Activated CD4-positive, alpha-beta T cell treated with anti-CD3 and anti-CD28 coated beads, Interleukin-2, amount 50 U/mL, for 4 hours (primary cell): ENCODE measurements at regions not wholly inside any gene's neighbourhood (a gene's known extent, or its start where the extent isn't known, plus 50 kb on each side); places are given as distances from the start of the nearest gene placed in this dataset.

ENCODE experiments used
- DNase-seq, 2 experiments: peaks; one replicate each; pipeline ENCODE4 v3.0.0-alpha.2; 2020

DNA sequence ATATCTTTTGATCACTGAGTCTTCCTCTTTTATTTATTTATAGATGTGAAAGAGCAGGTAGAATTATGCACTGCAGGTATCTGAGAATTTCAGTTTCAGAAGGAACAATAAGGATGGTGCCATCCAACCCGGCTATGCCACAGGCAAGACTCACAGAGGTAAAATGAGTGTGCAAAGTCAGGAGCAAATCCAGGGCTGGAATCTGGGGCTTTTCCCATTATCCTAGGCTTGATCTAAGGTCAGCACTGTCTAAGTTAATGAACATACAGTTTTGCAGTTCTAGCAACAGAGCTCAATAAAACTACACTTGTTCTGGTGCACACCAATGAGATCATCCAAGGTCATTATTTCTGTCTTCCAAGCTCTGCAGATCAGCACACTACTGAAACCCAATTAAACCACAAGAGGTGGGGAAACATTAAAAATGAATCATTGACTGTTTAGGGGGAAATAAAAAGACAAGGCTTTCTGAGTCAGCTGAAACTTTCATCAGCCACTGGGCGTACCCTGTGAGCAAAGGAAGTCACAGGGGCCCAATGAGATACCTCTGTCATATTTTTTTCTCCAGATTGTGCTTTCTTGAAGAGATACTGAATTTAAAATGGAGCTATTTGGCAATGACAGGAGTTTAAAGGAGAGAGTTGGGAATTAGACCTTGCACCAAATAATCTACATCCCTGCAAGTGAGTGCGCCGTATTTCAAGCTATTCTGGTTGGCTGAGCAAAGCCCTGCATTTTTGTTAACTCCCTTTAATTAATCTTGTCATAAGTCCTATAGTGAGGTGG, 662.2 kb upstream of the ZNF608 start:
- no peak for DNase-seq

DNA sequence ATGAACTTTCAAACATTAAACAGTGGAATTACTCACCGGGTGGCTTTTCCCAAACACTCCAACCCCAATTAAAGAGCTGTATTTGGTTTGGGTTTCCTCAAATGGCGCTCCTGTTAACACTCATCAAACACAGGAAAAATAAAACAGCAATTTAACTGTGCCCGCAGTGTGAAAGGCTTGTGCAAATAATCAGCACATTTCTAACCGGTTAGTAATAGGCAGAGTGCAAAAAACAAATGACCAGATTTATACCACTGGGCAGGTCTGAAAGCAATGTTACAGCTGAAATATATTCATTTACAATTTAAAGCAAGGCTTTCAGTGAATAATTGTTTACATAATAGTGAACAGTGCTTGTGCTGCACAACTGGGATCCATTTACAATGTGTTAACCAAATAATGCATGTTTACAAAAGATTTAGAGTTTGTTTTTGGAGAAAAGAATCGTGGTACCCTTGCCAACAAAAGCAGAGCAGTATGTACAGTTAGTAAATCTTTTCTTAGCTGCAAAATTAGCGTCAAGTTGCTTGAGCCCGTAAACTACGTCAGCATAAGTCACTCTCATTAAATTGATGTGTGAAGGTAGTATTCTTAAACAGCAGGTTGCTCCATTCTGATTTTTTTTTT, 662.9 kb upstream of the ZNF608 start:
- no peak for DNase-seq

DNA sequence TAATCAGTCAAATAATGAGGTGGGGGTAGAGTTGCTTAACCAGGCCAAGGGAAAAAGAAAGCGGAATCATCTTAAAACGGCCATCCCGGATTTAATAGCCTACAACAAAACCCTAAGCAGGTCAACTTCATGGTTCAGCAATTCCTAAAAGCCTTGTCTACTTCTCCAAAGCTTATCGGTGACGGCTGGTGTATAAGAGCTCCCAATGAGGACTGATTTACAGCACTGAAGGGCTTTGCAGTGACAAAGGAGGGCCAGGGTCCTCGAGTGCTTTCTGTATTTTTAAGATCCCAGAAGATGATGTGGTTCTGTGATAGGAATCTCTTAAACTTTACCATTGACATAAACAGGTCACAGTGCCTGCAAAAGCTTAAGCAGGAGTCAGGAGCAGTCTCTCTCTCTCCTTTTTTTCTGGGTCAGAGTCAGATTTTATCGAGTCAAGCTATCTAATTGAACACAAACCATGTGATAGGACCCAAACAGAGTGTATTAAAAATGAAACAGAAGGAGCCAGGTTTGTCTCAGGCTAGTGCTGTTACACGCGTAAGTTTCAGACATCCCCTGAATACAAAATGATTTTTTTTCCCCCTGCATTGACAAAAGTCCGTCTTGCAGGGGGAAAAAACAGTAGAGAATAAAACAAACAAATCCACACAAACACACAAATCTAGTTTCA, 663.6 kb upstream of the ZNF608 start:
- no peak for DNase-seq

DNA sequence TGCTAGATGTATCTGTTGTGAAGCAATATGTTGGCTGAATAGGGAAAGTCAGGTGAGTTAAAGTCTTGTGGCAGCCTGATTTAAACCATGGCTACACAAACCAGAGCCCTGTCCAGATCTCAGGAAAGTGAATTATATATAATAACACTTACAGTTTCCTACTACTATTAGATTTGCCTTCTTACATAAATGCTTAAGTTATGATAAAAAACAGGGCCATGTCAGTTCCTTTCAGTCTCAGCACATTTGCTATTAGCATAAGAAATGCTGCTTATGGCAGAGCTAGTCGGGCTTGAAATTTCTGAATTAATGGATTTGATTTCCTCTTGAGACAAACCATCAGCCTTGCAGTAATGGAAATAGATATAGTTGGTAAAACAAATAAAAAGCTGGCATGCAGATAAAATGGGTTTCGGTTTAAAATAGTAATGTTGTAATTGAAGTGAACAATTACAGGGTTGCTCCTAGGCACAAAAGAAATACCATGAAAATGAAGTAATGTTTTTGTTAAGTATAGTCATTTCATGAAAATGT, 664.2 kb upstream of the ZNF608 start:
- DNase-seq: no peak

DNA sequence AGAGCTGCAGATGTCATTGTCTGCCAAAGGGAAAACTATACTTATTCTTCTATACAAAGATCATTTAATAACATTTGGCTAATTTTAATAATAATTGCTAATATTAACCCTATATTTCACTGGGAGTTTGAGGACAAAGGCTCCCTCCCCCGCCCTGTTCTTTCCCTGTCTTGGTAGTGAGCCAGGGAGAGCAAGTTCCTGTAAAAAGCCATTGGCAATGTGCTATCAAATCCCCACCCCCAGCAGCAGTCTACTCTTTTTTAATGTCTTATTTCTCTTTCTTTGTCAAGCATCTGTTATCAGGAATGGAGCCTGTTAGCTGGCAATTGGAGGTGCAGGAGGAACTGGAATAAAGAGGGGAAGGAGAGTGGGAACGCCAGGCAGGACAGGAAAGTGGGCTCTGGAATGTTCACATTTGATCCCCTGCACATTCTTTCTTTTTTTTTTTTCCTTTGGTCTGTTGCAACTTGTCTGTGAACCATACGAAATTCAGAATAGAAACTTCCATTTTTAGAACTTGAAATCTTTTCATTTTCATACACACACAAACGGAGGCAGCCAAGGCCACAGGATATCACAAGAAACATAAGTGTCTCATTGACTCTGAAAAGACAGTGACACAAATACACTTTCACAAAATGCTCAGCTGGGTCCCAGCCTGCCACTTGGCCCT, 664.8 kb upstream of the ZNF608 start:
- DNase-seq: no peak

DNA sequence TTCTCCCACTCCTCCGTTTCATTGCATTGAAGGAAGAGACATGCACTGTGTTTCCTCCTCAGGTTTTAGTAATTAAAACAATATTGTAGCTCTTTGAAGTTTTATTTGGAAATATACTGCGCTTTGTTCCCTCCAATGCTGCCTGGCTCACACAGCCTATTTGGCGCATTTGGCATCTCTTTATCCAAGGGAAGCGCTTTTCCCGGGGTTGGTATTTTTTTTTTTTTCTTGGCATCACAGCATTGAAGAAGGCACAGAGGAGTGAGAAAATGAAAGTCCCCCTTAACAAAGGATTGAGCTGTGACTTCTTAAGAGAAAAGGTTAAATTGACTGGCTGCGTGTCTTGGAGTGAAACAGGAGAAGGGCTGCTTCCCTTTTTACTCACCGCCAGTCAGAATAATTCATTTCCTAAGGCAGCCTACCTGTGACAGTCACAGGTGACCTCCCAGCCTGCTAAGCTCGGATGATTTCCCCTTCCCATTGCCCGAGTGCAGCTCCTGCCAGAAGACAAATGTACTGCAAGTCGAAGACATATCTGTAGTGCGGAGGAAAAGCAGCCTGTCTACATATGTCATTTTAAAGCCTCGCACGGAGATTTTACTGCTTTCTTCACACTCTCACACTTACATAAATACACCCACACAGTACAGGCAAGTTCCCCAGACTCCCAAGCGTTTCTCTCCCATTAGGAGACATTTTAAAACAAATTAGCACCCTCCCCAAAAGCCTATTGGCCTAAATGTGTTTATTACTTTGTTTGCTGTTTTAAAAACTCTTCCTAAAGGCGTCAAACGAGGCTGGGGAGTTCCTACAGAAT, 665.5 kb upstream of the ZNF608 start:
- DNase-seq: no peak

DNA sequence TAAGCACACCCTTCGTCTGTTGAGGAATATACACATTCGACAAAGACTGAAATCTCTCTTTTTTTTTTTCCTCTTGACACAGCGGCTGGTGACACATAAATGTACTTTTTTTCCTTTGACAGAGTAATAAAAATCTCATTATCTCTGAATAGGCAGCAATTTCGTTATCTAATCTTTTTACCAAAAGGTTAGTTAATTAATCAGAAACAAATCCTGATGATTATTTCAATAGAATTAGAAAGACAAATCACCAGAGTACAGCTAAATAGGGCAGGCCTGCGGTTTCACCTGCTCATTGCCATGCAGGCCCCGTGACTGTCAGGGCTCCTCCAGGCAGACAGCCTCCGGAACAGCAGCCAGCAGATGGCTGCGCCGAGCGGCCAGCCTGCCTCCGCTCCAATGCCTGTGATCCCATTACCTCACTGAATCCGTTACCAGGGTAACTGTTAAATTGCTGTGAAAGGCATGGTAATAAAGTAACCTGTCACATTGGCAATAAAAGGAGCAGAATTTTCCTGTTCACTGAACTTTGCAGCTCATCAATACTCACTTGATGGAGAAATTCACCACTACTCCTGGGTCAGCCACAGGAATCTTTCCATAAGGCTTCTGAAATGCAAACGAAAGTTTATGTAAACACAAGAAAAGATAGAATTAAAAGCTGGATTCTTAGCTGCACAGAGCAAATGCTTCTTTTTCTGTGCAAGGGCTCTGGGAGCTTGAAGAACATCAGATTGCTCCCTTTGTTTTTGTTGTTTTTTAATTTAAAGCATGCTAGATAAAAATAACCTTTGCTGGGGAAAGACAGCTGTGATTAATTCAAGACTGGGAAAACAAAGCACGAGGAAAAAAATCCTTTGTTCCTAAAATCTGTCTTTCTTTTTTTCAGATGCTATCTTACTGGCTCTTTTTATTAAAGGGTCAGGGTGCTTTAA, 666.4 kb upstream of the ZNF608 start:
- no peak for DNase-seq

DNA sequence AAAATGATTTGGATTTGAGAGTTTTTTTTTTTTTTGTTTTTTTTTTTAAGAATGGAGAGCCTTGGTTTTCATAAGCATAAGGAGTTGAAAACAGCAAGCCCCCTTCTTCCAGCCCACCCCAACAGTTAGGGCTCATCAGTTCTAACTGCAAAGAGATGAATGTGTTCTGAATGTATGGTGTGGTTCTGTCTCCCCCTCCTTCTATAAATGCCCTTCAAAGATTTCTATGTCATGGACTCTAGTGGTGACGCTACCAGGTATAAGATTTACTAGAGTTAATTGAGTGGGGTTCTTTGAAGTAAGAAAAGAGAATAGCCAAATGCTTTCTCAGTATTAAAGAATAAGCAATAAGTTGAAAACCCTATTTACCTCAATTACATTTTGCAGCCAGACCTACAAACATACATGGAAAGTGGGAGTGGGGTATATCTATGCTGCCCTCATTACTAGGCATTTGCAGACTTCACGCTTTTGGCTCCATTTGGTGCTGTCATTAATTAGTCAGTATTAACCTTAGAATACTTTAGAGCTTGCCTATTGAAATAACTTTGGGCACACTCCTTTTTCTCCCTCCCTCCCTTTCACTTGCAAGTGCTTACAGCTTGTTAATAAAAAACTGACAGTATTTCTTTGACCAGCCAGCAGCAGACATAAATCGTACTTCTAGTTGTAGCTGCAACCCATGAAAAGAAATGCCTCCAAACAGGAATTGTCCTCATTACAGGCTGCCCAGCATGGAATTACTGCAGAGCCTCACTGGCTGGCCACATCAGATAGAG, 667.2 kb upstream of the ZNF608 start:
- DNase-seq: no peak

DNA sequence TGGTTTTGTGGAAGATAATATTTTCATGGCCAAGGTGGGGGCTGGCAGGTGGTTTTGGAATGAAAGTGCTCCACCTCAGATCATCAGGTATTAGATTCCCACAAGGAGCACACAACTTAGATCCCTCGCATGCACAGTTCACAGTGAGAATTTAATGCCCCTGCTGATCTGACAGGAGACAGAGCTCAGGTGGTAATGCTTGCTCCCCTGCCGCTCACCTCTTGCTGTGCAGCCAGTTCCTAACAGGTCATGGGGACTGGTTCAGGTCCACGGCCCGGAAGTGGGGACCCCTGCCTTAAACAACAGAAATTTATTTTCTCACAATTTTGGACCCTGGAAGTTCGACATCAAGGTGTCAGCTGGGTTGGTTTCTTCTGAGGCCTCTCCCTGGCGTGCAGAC, 668.7 kb upstream of the ZNF608 start:
- no peak for DNase-seq

DNA sequence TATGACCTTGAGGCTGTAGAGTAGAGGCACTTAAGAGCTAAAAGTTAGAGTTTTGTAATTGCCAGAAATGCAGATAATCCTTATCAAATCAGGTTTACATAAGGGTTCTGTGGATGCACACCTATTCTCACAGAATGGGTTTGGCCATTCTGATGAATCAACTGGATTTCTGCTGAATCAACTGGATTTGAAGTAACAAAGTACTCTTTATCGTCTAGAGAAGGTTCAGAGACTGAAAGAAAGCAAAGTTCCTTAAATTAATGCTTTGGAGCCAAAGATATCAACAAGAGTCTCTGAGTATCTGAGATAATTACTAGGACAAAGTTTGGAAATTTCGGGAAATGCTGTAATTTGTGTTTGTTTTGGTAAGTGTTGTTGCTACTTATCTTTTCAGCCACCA, 669.6 kb upstream of the ZNF608 start:
- no peak for DNase-seq

DNA sequence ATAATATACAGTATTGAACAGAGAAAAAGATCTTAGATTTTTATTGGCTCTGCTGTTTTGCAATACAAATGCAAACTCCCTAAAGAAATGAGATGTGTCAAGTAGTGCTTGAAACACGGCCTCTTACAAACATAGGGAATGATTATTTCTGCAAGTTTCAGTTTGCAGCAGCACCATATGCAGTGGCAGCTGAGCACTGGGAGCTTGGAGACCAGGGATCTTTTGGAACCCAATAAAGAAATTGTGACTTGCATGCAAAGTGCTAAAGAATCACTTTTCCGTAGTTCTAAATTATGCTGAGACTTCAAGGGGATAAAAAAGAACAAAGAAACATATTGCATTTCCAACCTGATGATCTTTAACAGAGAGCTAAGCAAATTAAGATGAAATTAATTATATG, 674.6 kb upstream of the ZNF608 start:
- no peak for DNase-seq

DNA sequence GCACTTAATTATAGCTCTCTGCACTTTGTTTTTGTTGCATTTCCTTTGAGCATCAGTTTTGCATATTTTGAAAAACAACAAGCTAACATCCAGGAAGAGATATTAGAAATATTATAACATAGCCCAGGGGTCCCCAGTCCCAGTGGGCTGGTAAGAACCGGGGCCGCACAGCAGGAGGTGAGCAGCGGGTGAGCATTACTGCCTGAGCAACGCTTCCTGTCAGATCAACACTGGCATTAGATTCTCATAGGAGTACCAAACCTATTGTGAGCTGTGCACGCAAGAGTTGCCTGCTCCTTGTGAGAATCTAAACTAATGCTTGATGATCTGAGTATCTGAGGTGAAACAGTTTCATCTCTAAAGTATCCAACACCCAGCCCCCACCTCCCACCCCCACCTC, 675.9 kb upstream of the ZNF608 start:
- DNase-seq: no peak

DNA sequence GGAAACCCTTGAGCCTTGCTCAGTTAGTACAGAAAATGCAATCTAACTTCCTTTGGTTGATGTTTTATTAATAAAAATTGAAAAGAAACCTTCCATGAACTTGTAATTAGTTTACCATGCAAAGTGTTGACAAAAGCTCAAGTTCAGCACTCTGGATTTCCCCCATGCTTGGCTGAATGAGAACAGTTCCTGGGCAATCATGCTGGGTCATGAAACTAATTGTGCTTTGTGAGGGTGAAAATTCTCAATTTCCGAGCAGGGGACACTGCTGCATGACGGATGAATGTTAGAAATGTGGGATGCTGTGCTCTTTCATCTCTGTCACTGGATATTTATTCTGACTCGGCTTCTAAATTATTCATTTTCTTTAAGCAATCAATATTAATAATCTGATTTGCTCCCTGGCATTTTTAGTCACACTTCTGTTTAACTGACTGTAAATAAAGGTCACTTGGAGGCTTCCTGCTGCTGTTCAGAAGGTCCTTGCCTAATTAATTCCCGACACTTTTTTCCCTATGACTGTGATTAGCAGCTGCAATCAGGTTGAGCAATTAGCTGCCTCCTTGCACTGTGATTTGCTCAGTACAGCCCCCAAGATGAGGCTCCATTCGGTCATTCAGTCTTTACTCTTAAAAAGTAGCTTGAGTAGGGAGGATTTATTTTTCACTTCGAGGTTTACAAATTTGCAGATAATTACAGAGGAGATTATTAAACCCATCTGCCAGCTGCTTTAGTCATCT, 678.1 kb upstream of the ZNF608 start:
- DNase-seq: no peak

DNA sequence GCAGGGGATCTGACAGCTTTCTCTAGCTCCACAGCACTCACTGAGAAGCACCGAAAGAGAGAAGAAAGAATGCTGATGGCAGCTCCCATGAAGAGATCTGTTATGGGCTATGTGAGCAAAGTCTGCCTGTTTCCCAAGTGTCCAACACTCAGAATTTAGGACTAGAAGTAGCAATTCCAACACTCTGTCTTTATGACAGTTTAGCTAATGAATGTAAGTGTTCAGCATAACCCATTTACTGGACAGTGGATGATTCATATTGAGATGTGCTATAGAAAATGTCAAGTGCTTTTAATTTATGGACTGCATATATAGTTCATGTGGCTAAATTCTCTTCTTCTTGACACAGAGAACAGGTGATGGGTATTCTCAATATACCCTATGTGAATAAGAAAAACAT, 683.1 kb upstream of the ZNF608 start:
- no peak for DNase-seq

DNA sequence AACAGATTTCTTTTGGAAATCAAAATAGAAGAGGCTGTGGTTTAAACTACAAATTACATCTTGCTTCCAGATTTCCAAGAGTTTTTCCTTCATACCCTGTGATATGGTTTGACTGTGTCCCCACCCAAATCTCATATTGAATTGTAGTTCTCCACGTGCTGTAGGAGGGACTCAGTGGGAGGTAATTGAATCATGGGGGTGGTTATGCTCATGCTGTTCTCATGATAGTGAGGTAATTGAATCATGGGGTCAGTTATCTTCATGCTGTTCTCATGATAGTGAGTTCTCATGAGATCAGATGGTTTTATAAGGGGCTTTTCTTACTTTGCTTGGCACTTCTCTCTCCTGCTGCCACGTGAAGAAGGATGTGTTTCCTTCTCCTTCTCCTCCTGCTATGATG, 687.0 kb upstream of the ZNF608 start:
- no peak for DNase-seq

DNA sequence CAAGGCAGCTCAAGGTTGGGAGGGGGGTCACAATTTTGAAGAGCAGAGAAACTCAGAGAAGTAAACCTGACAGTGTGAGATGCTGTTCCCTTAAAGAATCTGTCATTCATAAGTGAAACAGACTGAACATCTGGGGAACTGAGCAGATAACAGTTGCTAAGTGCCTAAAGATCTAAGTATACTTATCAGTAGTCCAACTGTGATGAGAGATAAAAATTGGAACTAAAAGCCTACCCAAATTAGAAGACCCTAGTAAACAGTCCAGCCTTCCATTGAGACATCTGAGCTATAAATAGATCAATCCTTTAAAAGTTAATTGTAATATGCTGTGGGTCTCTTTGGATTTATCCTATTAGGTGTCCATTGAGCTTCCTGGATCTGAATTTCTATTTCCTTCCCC, 692.8 kb upstream of the ZNF608 start:
- no peak for DNase-seq

DNA sequence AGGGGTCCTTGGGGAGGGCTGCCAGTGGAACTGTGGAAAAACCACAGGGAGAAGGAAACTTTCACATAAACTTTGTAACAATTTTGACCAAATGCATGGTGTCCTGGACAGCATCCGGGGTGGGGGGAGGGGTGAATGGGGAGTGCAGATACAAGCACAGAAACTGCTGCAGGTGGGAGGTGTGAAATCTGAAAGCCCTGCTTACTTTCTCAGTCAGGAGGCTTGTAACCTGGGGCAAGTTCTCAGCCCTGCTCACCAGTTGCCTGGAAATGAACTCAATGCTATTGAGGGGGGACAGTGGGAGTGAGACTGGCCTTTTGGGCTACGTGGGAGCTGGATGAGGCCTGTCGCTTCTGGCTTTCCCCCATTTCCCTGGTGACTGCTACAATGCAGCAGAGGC, 694.5 kb upstream of the ZNF608 start:
- DNase-seq: no peak

DNA sequence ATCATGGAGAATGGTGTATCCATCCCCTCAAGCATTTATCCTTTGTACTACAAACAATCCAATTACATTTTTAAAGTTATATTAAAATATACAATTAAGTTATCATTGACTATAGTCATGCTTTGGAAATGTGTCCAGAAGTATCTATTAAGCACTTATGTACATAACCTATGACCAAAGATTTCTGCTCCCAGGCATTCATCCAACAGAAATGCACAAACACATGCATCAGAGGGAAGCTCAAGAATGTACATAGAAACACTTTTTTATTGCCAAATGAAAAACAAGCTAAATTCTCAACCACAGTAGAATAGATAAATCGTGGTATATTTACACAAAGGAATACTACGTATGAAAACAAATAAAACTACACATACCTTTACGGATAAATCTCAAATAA, 700.5 kb upstream of the ZNF608 start:
- DNase-seq: no peak

DNA sequence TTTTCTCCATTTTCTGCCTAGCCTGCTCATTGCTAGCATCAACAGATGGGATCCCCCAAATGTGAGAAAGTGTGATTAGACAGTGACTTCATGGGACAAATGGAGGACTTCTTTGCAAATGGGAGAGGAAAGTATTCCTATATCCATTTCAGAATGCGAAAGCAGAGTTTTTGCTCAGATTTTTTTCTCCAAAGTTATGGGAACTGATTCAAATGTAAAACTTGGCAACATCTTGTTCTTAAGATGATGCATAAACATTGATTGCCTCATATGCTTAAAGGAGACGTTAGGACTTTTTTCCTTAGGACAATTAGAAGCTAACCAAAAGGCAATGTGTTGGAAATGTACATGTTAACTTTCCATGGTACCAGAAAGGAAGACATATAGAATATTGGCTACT, 704.3 kb upstream of the ZNF608 start:
- DNase-seq: no peak

DNA sequence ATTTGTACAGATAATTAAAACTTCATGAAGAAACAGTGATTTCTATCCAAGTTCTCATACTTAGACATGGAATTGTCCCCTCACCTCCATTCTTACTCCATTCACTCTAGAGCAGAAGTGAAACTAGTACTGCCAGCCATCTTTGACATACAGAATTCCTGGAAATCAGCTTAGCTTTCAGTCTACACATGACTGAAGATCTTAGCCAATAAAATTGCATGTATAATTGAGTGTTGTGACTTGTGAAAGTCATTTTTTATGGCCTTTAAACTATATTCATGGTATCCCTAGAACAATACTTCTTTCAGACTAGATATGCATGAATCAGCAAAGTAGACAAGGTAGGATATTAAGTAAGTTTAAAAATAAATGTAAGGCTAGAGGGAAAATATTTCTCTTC, 705.2 kb upstream of the ZNF608 start:
- no peak for DNase-seq
